Esophagus muscularis mucosa (tissue), 4 donors: ENCODE measurements at regions not wholly inside any gene's neighbourhood (a gene's known extent, or its start where the extent isn't known, plus 50 kb on each side); places are given as distances from the start of the nearest gene placed in this dataset.

Experiments used
- DNase-seq: peaks from one replicate; pipeline ENCODE4 v3.0.0-alpha.2; 2017; ENCODE audit errors: extremely low spot score
- H3K27ac ChIP-seq, 4 donors: fragments of 200-600 bp; sonication (generic); replicated peaks in 1 of 4; 1 replicate in 3 of 4; 2 replicates in 1 of 4; pipeline ENCODE4 v1.5.1; 2016 to 2019; ENCODE audit warnings: mild to moderate bottlenecking in 1 of 4
- H3K27me3 ChIP-seq, 4 donors: fragments of 200-600 bp; sonication (generic); one replicate each; pipeline versions ENCODE4 v1.5.1 to v1.6.0; 2016 to 2019
- H3K36me3 ChIP-seq, 4 donors: fragments of 200-600 bp; sonication (generic); one replicate each; pipeline ENCODE4 v1.5.1; 2016 to 2019
- H3K4me1 ChIP-seq, 4 donors: fragments of 200-600 bp; sonication (generic); one replicate each; pipeline ENCODE4 v1.5.1; 2016 to 2019
- H3K4me3 ChIP-seq, 4 donors: fragments of 200-600 bp; sonication (generic); 1 replicate in 2 of 4; 2 replicates in 2 of 4; pipeline ENCODE4 v1.5.1; 2016 to 2019; ENCODE audit warnings: mild to moderate bottlenecking in 4 of 4, moderate library complexity in 1 of 4
- H3K9me3 ChIP-seq, 4 donors: fragments of 200-600 bp; sonication (generic); 1 replicate in 3 of 4; 2 replicates in 1 of 4; pipeline ENCODE4 v1.5.1; 2016 to 2019
- CTCF ChIP-seq, 3 experiments: fragments of 200-600 bp in 2 of 3; fragments of 450-650 bp in 1 of 3; sonication (generic) in 2 of 3; IDR thresholded peaks; one replicate each; pipeline ENCODE4 v1.5.1; 2017 to 2019; ENCODE audit warnings: antibody characterized with exemption in 3 of 3, mild to moderate bottlenecking in 2 of 3, moderate library complexity in 1 of 3
- EP300 ChIP-seq: sonication (generic); formaldehyde crosslinking; IDR thresholded peaks from one replicate; pipeline ENCODE4 v1.6.1; 2017; ENCODE audit warnings: antibody characterized with exemption
- POLR2A ChIP-seq: fragments of 450-650 bp; IDR thresholded peaks from one replicate; pipeline ENCODE4 v1.6.1; 2017; ENCODE audit warnings: antibody characterized with exemption, moderate library complexity, mild to moderate bottlenecking, low read depth
- POLR2AphosphoS5 ChIP-seq, 2 donors: sonication (generic); formaldehyde crosslinking; IDR thresholded peaks; one replicate each; pipeline ENCODE4 v1.6.1; 2017; ENCODE audit warnings: antibody characterized with exemption in 2 of 2
- WGBS: methylation state at CpG from one replicate; pipeline ENCODE4 v1.1.5; 2018; 5-methylcytosine and 5-hydroxymethylcytosine counted together
- intact Hi-C: fragments of 100-400 bp; cut with DNase I; formaldehyde crosslinking; loops from one replicate; pipeline ENCODE4 v1.15.1; 2023

DNA sequence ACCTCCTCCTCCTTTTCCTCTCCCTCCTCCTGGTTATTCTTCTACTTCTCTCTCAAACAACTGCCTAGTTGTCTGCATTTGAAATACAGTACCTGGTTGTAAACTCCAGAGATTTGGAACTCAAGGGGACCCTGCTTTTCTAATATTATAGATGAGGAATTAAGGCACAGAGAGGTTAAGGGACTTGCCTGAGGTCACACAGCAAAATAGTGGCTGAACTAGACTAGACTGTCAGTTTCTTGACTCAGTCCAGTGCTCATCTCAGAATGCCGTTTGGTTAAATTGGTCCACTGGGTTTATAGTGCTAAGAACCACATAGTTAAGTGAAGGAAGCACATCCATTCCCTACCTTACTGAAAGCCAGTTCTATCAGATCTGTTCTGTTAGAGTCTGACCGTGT is 105.9 kb upstream of the VASH1 start:
- H3K9me3 ChIP-seq: peaks cover 0 to 24% (median 19%) of the 10 kb centered on the region in 4 donors
- no peak overlapping the region for H3K27ac ChIP-seq
- no peaks in the 10 kb centered on the region for H3K4me1 ChIP-seq
- no peaks in the 10 kb centered on the region for H3K36me3 ChIP-seq
- WGBS: 67% methylated on average over 2 of the region's 2 CpGs
- intact Hi-C loops: no loop called here
- no peak for DNase-seq
- TF ChIP-seq POLR2A (no peak), CTCF (IDR thresholded peaks at IDR 0.05) (no peak), POLR2AphosphoS5 (IDR thresholded peaks at IDR 0.05) (no peak), EP300 (no peak)
- no peak overlapping the region for H3K4me3 ChIP-seq
- H3K27me3 ChIP-seq: peaks cover 0 to 13% (median 0%) of the 10 kb centered on the region in 4 donors

GRCh38 chr14:76656592-76656991 is 104.7 kb upstream of the VASH1 start:
- Histone ChIP-seq H3K27me3 (peaks cover 0 to 13% (median 0%) of the 10 kb centered on the region in 4 donors), H3K4me1 (no peaks in the 10 kb centered on the region), H3K36me3 (no peaks in the 10 kb centered on the region), H3K27ac (no peak overlapping the region), H3K9me3 (peaks cover 0 to 30% (median 19%) of the 10 kb centered on the region in 4 donors), H3K4me3 (no peak overlapping the region)
- intact Hi-C loops: no loop called here
- no peak for DNase-seq
- 96% methylated on average over 5 of the region's 5 CpGs for WGBS
- no peak for TF ChIP-seq POLR2AphosphoS5 (IDR thresholded peaks at IDR 0.05)
- TF ChIP-seq POLR2A: no peak
- no peak for TF ChIP-seq EP300
- TF ChIP-seq CTCF (IDR thresholded peaks at IDR 0.05): no peak

DNA sequence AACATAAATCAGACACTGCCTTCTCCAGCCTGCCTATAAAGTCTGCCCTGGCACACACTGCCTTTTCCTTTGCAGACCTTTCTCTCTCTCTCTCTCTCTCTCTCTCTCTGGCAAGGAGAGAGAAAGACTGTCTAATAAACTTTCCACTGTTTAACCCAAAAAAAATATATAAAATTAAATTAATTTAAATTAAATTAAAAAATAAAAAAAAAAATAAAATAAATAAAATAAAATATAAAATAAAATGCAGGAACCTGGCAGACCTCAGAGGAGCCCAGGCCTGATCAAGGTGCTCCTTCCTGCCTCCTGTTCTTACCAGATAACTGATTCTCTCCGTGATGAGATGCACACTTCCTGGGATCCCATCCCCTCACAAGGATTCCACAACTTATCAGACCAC is 103.9 kb upstream of the VASH1 start:
- intact Hi-C loops: no loop called here
- no peak overlapping the region for H3K4me3 ChIP-seq
- H3K27ac ChIP-seq: no peak overlapping the region
- DNase-seq: no peak
- H3K36me3 ChIP-seq: no peaks in the 10 kb centered on the region
- H3K4me1 ChIP-seq: no peaks in the 10 kb centered on the region
- peaks cover 0 to 13% (median 0%) of the 10 kb centered on the region in 4 donors for H3K27me3 ChIP-seq
- WGBS: 85% methylated on average over 1 of the region's 1 CpG
- peaks cover 0 to 30% (median 19%) of the 10 kb centered on the region in 4 donors for H3K9me3 ChIP-seq
- no peak for TF ChIP-seq EP300
- TF ChIP-seq CTCF (IDR thresholded peaks at IDR 0.05): no peak
- no peak for TF ChIP-seq POLR2AphosphoS5 (IDR thresholded peaks at IDR 0.05)
- no peak for TF ChIP-seq POLR2A

GRCh38 chr14:76657846-76658245 is 103.4 kb upstream of the VASH1 start:
- Histone ChIP-seq H3K4me3 (no peak overlapping the region), H3K27me3 (peaks cover 0 to 13% (median 0%) of the 10 kb centered on the region in 4 donors), H3K9me3 (peaks cover 0 to 30% (median 19%) of the 10 kb centered on the region in 4 donors), H3K36me3 (no peaks in the 10 kb centered on the region), H3K27ac (no peak overlapping the region), H3K4me1 (no peaks in the 10 kb centered on the region)
- TF ChIP-seq CTCF (IDR thresholded peaks at IDR 0.05): no peak
- TF ChIP-seq POLR2AphosphoS5 (IDR thresholded peaks at IDR 0.05): no peak
- no peak for TF ChIP-seq POLR2A
- TF ChIP-seq EP300: no peak
- intact Hi-C loops: no loop called here
- no peak for DNase-seq

DNA sequence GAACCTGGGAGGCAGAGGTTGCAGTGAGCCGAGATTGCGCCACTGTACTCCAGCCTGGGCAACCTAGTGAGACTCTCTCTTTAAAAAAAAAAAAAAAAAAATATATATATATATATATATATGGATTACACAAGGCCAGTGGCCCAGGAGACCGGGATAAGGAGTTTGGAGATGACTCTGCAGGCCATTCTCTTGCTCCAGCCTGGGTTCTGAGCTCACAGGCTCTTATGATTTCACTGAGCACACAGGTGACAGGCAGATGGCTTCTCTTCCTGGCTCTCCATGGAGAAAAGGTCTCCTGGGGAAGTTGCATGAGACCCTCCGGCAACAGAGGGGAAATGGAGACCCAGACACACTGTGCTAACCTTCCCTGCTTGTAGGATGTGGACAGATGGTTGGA is 98.7 kb upstream of the VASH1 start:
- WGBS: 92% methylated on average over 4 of the region's 4 CpGs
- Histone ChIP-seq H3K27me3 (peaks cover 0 to 13% (median 0%) of the 10 kb centered on the region in 4 donors), H3K9me3 (peaks cover 0 to 34% (median 18%) of the 10 kb centered on the region in 4 donors), H3K4me3 (no peak overlapping the region), H3K4me1 (no peaks in the 10 kb centered on the region), H3K36me3 (no peaks in the 10 kb centered on the region), H3K27ac (no peak overlapping the region)
- DNase-seq: peak; percentile 66
- no peak for TF ChIP-seq POLR2AphosphoS5 (IDR thresholded peaks at IDR 0.05)
- TF ChIP-seq CTCF (IDR thresholded peaks at IDR 0.05): no peak
- TF ChIP-seq EP300: no peak
- TF ChIP-seq POLR2A: no peak
- intact Hi-C loops: no loop called here
